ENCODE measurements at regions not wholly inside any gene's neighbourhood (a gene's known extent, or its start where the extent isn't known, plus 50 kb on each side); places are given as distances from the start of the nearest gene placed in this dataset.

DNA sequence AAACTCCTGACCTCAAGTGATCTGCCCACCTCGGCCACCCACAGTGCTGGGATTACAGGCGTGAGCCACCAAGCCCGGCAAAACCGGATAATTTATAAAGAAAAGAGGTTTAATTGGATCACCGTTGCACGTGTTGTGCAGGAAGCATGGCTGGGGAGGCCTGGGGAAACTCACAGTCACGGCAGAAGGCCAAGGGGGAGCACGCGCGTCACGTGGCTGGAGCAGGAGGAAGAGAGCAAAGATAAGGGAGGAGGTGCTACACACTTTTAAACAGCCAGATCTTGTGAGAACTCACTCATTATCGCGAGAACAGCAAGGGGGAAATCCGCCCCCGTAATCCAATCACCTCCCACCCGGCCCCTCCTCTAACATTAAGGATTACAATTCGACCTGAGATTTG is 177.9 kb upstream of the TENM3 start:
- no peaks in the 10 kb centered on the region for H3K4me1 Mint-ChIP-seq
- no peaks in the 10 kb centered on the region for H3K9me3 Mint-ChIP-seq
- H3K4me3 Mint-ChIP-seq = no peak overlapping the region
- H3K27me3 Mint-ChIP-seq = no peaks in the 10 kb centered on the region
- no peak overlapping the region for H3K27ac Mint-ChIP-seq
- H3K36me3 Mint-ChIP-seq (ENCODE audit: low read depth) = no peaks in the 10 kb centered on the region
- ATAC-seq (replicated peaks) = no peak

- Mint-ChIP-seq H3K9me3 (no peaks in the 10 kb centered on the region), H3K4me3 (no peak overlapping the region), H3K27ac (no peak overlapping the region), H3K4me1 (no peaks in the 10 kb centered on the region), H3K27me3 (no peaks in the 10 kb centered on the region), H3K36me3 (ENCODE audit: low read depth) (no peaks in the 10 kb centered on the region)
- no peak for ATAC-seq (replicated peaks)
Observed at GRCh38 chr4:182066037-182066436, 177.2 kb upstream of the TENM3 start.

- no peak for ATAC-seq (replicated peaks)
- no peaks in the 10 kb centered on the region for H3K27me3 Mint-ChIP-seq
- no peaks in the 10 kb centered on the region for H3K36me3 Mint-ChIP-seq (ENCODE audit: low read depth)
- no peaks in the 10 kb centered on the region for H3K4me1 Mint-ChIP-seq
- H3K4me3 Mint-ChIP-seq = no peak overlapping the region
- no peak overlapping the region for H3K27ac Mint-ChIP-seq
- H3K9me3 Mint-ChIP-seq = peaks cover 3% of the 10 kb centered on the region
Observed at GRCh38 chr4:182067828-182068227, 175.4 kb upstream of the TENM3 start.

DNA sequence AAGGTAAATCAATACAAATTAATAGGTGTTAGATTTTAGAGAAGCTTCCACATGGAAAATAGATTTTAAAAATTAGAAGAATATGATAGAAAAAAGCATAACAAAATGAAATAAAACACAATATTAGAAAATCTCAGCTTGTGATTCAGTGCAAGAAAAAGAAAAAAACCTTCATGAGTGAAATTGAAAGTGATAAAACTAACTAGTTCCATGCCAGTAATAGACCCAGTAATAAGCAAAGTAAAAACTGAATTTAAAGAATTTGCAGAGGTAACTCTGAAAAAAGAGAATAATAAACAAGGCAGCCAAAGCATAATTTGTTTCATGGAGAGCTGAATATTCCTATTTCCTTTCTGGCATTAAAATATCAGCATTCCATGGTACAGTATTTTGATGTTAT is 174.3 kb upstream of the TENM3 start:
- peaks cover 3% of the 10 kb centered on the region for H3K9me3 Mint-ChIP-seq
- no peaks in the 10 kb centered on the region for H3K36me3 Mint-ChIP-seq (ENCODE audit: low read depth)
- no peak for ATAC-seq (replicated peaks)
- H3K4me1 Mint-ChIP-seq = no peaks in the 10 kb centered on the region
- H3K27me3 Mint-ChIP-seq = no peaks in the 10 kb centered on the region
- H3K27ac Mint-ChIP-seq = no peak overlapping the region
- H3K4me3 Mint-ChIP-seq = no peak overlapping the region

DNA sequence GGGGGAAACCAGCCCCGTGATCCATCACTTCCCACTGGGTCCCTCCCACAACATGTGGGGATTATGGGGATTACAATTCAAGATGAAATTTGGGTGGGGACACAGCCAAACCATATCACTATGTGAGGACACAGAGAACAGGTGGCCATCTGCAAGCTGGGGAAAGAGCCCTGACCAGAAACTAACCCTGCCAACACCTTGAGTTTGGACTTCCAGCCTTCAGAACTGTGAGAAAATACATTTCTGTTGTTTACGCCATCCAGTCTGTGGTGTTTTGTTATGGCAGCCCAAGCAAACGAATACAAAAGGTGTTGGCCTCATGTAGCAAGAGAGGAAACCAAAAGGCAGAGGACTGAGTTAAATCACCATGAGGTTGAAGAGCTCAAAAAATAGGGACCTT is 169.9 kb upstream of the TENM3 start:
- H3K4me1 Mint-ChIP-seq = no peaks in the 10 kb centered on the region
- no peak for ATAC-seq (replicated peaks)
- no peak overlapping the region for H3K27ac Mint-ChIP-seq
- H3K36me3 Mint-ChIP-seq (ENCODE audit: low read depth) = no peaks in the 10 kb centered on the region
- H3K27me3 Mint-ChIP-seq = no peaks in the 10 kb centered on the region
- no peak overlapping the region for H3K4me3 Mint-ChIP-seq
- H3K9me3 Mint-ChIP-seq = peaks cover 16% of the 10 kb centered on the region

DNA sequence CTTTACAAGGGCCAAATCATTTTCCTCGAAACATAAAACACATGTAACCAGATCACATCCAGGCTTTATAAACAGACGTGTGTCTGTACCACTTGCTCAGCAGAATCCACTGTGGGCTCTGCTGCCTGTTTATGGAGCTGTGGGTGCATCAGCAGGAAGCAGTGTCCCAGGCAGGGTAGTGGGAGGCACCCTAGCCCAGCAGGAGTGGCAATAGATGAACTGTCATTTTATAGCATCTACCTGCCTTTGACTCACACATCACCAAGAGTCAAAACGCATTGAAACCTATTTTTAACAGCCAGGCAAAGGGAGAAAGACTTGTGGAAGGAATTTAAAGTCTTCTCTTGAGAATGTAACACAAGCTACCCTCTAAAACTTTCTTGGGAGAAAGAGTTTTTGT is 169.1 kb upstream of the TENM3 start:
- ATAC-seq (replicated peaks) = no peak
- no peak overlapping the region for H3K27ac Mint-ChIP-seq

GRCh38 chr4:182074810-182075209 is 168.4 kb upstream of the TENM3 start:
- Mint-ChIP-seq H3K4me3 (no peak overlapping the region), H3K4me1 (no peaks in the 10 kb centered on the region), H3K36me3 (ENCODE audit: low read depth) (no peaks in the 10 kb centered on the region), H3K27me3 (no peaks in the 10 kb centered on the region), H3K9me3 (peaks cover 16% of the 10 kb centered on the region), H3K27ac (no peak overlapping the region)
- ATAC-seq (replicated peaks) = no peak

More for the DNA sequence above, 169.1 kb upstream of the TENM3 start:
- Mint-ChIP-seq H3K4me1 (no peaks in the 10 kb centered on the region), H3K27me3 (no peaks in the 10 kb centered on the region), H3K36me3 (ENCODE audit: low read depth) (no peaks in the 10 kb centered on the region), H3K4me3 (no peak overlapping the region), H3K9me3 (peaks cover 16% of the 10 kb centered on the region)

DNA sequence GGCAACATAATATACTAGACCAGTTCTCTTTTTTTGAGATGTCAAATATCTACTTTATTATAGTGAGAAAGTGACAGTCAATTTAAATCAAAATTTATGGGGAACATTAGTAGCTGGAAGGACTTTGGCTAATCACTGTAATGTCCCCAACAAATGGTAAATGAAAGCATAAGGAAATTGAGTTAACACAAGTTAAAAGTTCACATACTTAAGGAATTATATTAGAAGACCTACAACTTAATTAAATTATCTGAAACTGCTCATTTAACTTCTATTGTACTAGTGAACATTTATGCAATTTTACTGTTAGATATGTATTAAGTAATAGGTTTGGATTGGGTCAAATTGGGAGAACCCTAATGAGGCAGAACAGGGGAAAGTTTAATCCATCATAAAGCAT is 160.3 kb upstream of the TENM3 start:
- Mint-ChIP-seq H3K9me3 (no peaks in the 10 kb centered on the region), H3K27me3 (no peaks in the 10 kb centered on the region), H3K27ac (no peak overlapping the region), H3K36me3 (ENCODE audit: low read depth) (no peaks in the 10 kb centered on the region), H3K4me3 (no peak overlapping the region), H3K4me1 (no peaks in the 10 kb centered on the region)
- no peak for ATAC-seq (replicated peaks)

DNA sequence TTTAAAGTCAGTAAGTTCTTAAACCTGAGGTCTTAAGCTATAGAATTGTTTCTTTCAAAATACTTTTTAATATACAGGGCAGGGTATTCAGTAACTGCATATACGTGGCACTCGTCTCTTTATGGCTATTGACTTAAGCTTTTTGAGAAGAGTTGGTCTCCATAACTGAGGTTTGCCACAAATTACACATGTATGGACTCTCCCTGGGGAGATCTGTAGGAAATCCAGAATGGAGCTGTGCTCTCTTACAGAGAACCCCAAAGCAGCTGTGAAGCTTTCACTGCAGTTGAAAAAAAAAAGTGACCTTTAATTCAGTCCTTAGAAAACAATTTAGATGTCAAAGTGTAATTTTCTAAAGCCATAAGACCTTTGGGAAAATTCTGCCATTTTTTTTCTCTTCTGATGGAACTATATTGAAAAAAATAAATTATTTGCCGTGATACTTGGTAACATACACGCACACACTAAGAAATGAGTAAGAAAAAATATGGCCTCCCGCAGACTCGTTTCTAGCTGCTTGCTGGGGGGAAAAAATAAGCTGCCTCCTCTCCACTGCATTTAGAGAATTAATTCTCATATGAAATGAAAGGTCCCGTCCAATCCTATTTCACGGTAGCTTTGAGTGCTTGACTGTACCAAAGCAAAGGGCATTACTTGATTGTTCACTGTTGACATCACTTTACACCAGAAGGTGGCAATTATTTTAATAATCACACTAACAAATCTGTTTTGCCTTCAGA is 159.4 kb upstream of the TENM3 start:
- H3K27ac Mint-ChIP-seq = no peak overlapping the region
- no peak overlapping the region for H3K4me3 Mint-ChIP-seq
- no peaks in the 10 kb centered on the region for H3K36me3 Mint-ChIP-seq (ENCODE audit: low read depth)
- H3K4me1 Mint-ChIP-seq = no peaks in the 10 kb centered on the region
- H3K27me3 Mint-ChIP-seq = no peaks in the 10 kb centered on the region
- no peaks in the 10 kb centered on the region for H3K9me3 Mint-ChIP-seq
- ATAC-seq (replicated peaks) = no peak

GRCh38 chr4:182085051-182085480 is 158.1 kb upstream of the TENM3 start:
- no peaks in the 10 kb centered on the region for H3K9me3 Mint-ChIP-seq
- no peaks in the 10 kb centered on the region for H3K4me1 Mint-ChIP-seq
- H3K27ac Mint-ChIP-seq = no peak overlapping the region
- no peaks in the 10 kb centered on the region for H3K27me3 Mint-ChIP-seq
- H3K36me3 Mint-ChIP-seq (ENCODE audit: low read depth) = no peaks in the 10 kb centered on the region
- ATAC-seq (replicated peaks) = no peak
- no peak overlapping the region for H3K4me3 Mint-ChIP-seq

- H3K4me1 Mint-ChIP-seq = no peaks in the 10 kb centered on the region
- no peak overlapping the region for H3K4me3 Mint-ChIP-seq
- H3K36me3 Mint-ChIP-seq (ENCODE audit: low read depth) = no peaks in the 10 kb centered on the region
- H3K9me3 Mint-ChIP-seq = peaks cover 5% of the 10 kb centered on the region
- ATAC-seq (replicated peaks) = no peak
- H3K27ac Mint-ChIP-seq = no peak overlapping the region
- no peaks in the 10 kb centered on the region for H3K27me3 Mint-ChIP-seq
Observed at GRCh38 chr4:182089326-182089725, 153.9 kb upstream of the TENM3 start.

DNA sequence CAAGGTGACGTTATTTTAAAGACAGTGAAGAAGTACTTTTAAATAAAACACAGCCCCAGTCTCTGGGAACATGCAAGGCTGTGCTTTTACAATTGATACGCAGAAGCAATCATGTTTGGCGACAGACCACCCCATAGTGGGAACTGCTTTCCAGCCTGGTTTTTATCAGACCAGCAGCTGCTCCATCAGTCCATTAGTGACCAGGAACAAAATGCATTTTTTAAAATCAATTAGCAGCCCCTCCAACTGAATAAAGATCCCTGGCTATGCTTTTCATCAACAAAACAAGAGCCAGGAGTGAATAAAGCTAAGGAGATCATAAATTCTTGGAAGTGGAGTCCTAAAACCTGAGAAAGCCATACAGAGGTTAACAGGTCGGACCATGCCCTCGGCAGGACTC is 153.0 kb upstream of the TENM3 start:
- H3K36me3 Mint-ChIP-seq (ENCODE audit: low read depth) = no peaks in the 10 kb centered on the region
- H3K4me3 Mint-ChIP-seq = no peak overlapping the region
- no peaks in the 10 kb centered on the region for H3K27me3 Mint-ChIP-seq
- H3K4me1 Mint-ChIP-seq = no peaks in the 10 kb centered on the region
- H3K9me3 Mint-ChIP-seq = peaks cover 8% of the 10 kb centered on the region
- no peak for ATAC-seq (replicated peaks)
- no peak overlapping the region for H3K27ac Mint-ChIP-seq

- Mint-ChIP-seq H3K27ac (no peak overlapping the region), H3K36me3 (ENCODE audit: low read depth) (no peaks in the 10 kb centered on the region), H3K27me3 (no peaks in the 10 kb centered on the region), H3K4me1 (no peaks in the 10 kb centered on the region), H3K9me3 (peaks cover 8% of the 10 kb centered on the region), H3K4me3 (no peak overlapping the region)
- ATAC-seq (replicated peaks) = no peak
Observed at GRCh38 chr4:182091128-182091527, 152.1 kb upstream of the TENM3 start.

- Mint-ChIP-seq H3K27me3 (no peaks in the 10 kb centered on the region), H3K9me3 (peaks cover 8% of the 10 kb centered on the region), H3K4me3 (no peak overlapping the region), H3K4me1 (no peaks in the 10 kb centered on the region), H3K36me3 (ENCODE audit: low read depth) (no peaks in the 10 kb centered on the region), H3K27ac (no peak overlapping the region)
- ATAC-seq (replicated peaks) = no peak
Observed at GRCh38 chr4:182093431-182093831, 149.8 kb upstream of the TENM3 start.

DNA sequence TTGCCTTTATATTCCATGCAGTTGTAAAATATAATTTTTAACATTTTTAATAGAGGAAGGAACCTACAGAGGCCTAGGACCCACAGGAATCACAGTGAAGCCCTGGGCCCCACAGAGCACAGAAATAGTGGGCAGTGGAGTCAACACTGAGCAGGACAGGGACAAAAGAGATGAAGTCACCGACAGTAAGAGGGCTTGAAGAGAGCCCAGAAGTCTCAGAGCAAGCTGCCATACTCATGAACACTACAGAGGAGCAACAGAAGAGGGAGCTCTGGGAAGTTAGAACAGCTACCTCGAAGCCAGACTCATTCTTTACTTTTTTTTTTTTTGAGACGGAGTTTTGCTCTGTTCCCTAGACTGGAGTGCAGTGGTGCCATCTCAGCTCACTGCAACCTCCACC is 149.3 kb upstream of the TENM3 start:
- ATAC-seq (replicated peaks) = no peak
- no peaks in the 10 kb centered on the region for H3K27me3 Mint-ChIP-seq
- H3K4me1 Mint-ChIP-seq = no peaks in the 10 kb centered on the region
- H3K9me3 Mint-ChIP-seq = peaks cover 8% of the 10 kb centered on the region
- no peaks in the 10 kb centered on the region for H3K36me3 Mint-ChIP-seq (ENCODE audit: low read depth)
- H3K4me3 Mint-ChIP-seq = no peak overlapping the region
- no peak overlapping the region for H3K27ac Mint-ChIP-seq

- Mint-ChIP-seq H3K4me1 (no peaks in the 10 kb centered on the region), H3K27me3 (no peaks in the 10 kb centered on the region), H3K9me3 (no peaks in the 10 kb centered on the region), H3K4me3 (no peak overlapping the region), H3K27ac (no peak overlapping the region), H3K36me3 (ENCODE audit: low read depth) (no peaks in the 10 kb centered on the region)
- ATAC-seq (replicated peaks) = no peak
Observed at GRCh38 chr4:182101618-182102017, 141.6 kb upstream of the TENM3 start.
